ENCODE measurements at regions not wholly inside any gene's neighbourhood (a gene's known extent, or its start where the extent isn't known, plus 50 kb on each side); places are given as distances from the start of the nearest gene placed in this dataset.
"Not testable (repeated sequence)": the region's sequence is repeated elsewhere in the genome, so short reads cannot be mapped to it uniquely, and the experiment has no call there.

- Histone ChIP-seq H3K9me3 (ENCODE audit: control insufficient read depth, low read depth, low read length) (no peaks in the 10 kb centered on the region), H4K91ac (ENCODE audit: insufficient read length, low read depth, low read length) (no peak overlapping the region), H2AFZ (ENCODE audit: low read length) (no peak overlapping the region), H2BK5ac (ENCODE audit: insufficient read length, low read length) (no peak overlapping the region), H3K79me2 (ENCODE audit: insufficient read depth, low read length) (peaks cover 5% of the 10 kb centered on the region; the same call in 1 of the 2 replicates), H4K8ac (replicated peaks; ENCODE audit: insufficient read length, low read depth, low read length) (no peak overlapping the region), H3K18ac (ENCODE audit: insufficient read length, low read depth, low read length) (no peak overlapping the region), H2BK120ac (ENCODE audit: low read depth, low read length, poor library complexity, severe bottlenecking) (no peak overlapping the region), H3K27me3 (ENCODE audit: insufficient read depth, low read length) (no peaks in the 10 kb centered on the region), H2AK5ac (ENCODE audit: insufficient read length, low read length) (no peak overlapping the region), H3K27ac (ENCODE audit: insufficient read length, low read depth, low read length) (peak overlapping the region; percentile 22), H3K23me2 (ENCODE audit: insufficient read length, low read depth, low read length, poor library complexity, severe bottlenecking) (no peaks in the 10 kb centered on the region), H2BK15ac (ENCODE audit: low read depth, low read length) (no peak overlapping the region), H3K14ac (ENCODE audit: insufficient read depth, low read length) (no peak overlapping the region), H4K20me1 (ENCODE audit: control insufficient read depth, insufficient read depth, insufficient read length) (no peaks in the 10 kb centered on the region), H3K79me1 (ENCODE audit: insufficient read depth, low read depth, low read length, poor library complexity, severe bottlenecking) (no peaks in the 10 kb centered on the region), H3T11ph (ENCODE audit: low read length) (no peak overlapping the region), H2BK12ac (ENCODE audit: insufficient read length, low read depth, low read length) (no peak overlapping the region), H3K23ac (ENCODE audit: insufficient read length, low read depth, low read length) (no peak overlapping the region), H2BK20ac (ENCODE audit: low read depth, low read length, poor library complexity, severe bottlenecking) (no peak overlapping the region), H3K4me1 (ENCODE audit: insufficient read depth, low read length) (peaks cover 2% of the 10 kb centered on the region; the same call in 1 of the 2 replicates), H4K5ac (ENCODE audit: insufficient read length, low read depth, low read length) (no peak overlapping the region), H3K56ac (ENCODE audit: insufficient read length, low read depth, low read length) (no peak overlapping the region), H3K4me2 (ENCODE audit: insufficient read depth, insufficient read length, low read length) (peak overlapping the region; percentile 17), H3K9ac (ENCODE audit: extremely low read depth, insufficient read length, low read length) (no peak overlapping the region), H3K4ac (ENCODE audit: low read depth, low read length) (no peak overlapping the region)
- H3K9me3 Mint-ChIP-seq, result peaks cover 0 to 17% of the 10 kb centered on the region in 2 experiments; a peak in 3 of 5 replicates
- peaks cover 31 to 35% (median 34%) of the 10 kb centered on the region in 3 experiments for H3K36me3 Mint-ChIP-seq (ENCODE audit: insufficient read depth in 1 of 3, low read depth in 3 of 3)
- H3K4me1 Mint-ChIP-seq, result peaks cover 47 to 75% of the 10 kb centered on the region in 2 experiments
- peak overlapping the region; percentile 91 to 100 (median 94) for H3K27ac Mint-ChIP-seq
- no peaks in the 10 kb centered on the region for H3K27me3 Mint-ChIP-seq (ENCODE audit: low read depth)
- TF ChIP-seq CTCF (conservative IDR thresholded peaks at IDR 0.05), result no peak
- no peak for DNase-seq
- H3K4me3 Mint-ChIP-seq, result peak overlapping the region; percentile 93 to 99
These were observed 118.2 kb upstream of the HTR2C start for GRCh38 chrX:114465689-114466088.

- WGBS (ENCODE audit: extremely low coverage, insufficient read length, low lambda C conversion rate), result no CpG with 5 or more reads among the region's 6 CpGs
- H3K4ac ChIP-seq (ENCODE audit: low read depth, low read length); H3K9me3 ChIP-seq (ENCODE audit: control insufficient read depth, low read depth, low read length); H3K9ac ChIP-seq (ENCODE audit: extremely low read depth, insufficient read length, low read length); H2BK120ac ChIP-seq (ENCODE audit: low read depth, low read length, poor library complexity, severe bottlenecking); H3K18ac ChIP-seq (ENCODE audit: insufficient read length, low read depth, low read length); H3K27me3 ChIP-seq (ENCODE audit: insufficient read depth, low read length); DNase-seq; H2BK5ac ChIP-seq (ENCODE audit: insufficient read length, low read length); H2BK20ac ChIP-seq (ENCODE audit: low read depth, low read length, poor library complexity, severe bottlenecking); H4K20me1 ChIP-seq (ENCODE audit: control insufficient read depth, insufficient read depth, insufficient read length); H4K8ac ChIP-seq (replicated peaks; ENCODE audit: insufficient read length, low read depth, low read length); H2AFZ ChIP-seq (ENCODE audit: low read length); H4K91ac ChIP-seq (ENCODE audit: insufficient read length, low read depth, low read length); H3T11ph ChIP-seq (ENCODE audit: low read length); H3K27me3 Mint-ChIP-seq (ENCODE audit: low read depth); H3K56ac ChIP-seq (ENCODE audit: insufficient read length, low read depth, low read length); H3K79me2 ChIP-seq (ENCODE audit: insufficient read depth, low read length); H2BK15ac ChIP-seq (ENCODE audit: low read depth, low read length); H3K79me1 ChIP-seq (ENCODE audit: insufficient read depth, low read depth, low read length, poor library complexity, severe bottlenecking); H3K14ac ChIP-seq (ENCODE audit: insufficient read depth, low read length); H3K23me2 ChIP-seq (ENCODE audit: insufficient read length, low read depth, low read length, poor library complexity, severe bottlenecking); H3K23ac ChIP-seq (ENCODE audit: insufficient read length, low read depth, low read length); H2BK12ac ChIP-seq (ENCODE audit: insufficient read length, low read depth, low read length); H4K5ac ChIP-seq (ENCODE audit: insufficient read length, low read depth, low read length); H2AK5ac ChIP-seq (ENCODE audit: insufficient read length, low read length); H3K4me1 ChIP-seq (ENCODE audit: insufficient read depth, low read length): not testable (repeated sequence)
- H3K4me1 Mint-ChIP-seq, result peaks cover 36 to 59% of the 10 kb centered on the region in 2 experiments
- H3K4me3 Mint-ChIP-seq, result peak overlapping the region; percentile 50 to 74
- H3K4me2 ChIP-seq (ENCODE audit: insufficient read depth, insufficient read length, low read length), result peak overlapping the region; percentile 40
- H3K36me3 Mint-ChIP-seq (ENCODE audit: insufficient read depth in 1 of 3, low read depth in 3 of 3), result peaks cover 40 to 42% (median 40%) of the 10 kb centered on the region in 3 experiments
- H3K27ac ChIP-seq (ENCODE audit: insufficient read length, low read depth, low read length), result peak overlapping the region; percentile 96
- H3K27ac Mint-ChIP-seq, result peak overlapping the region; percentile 93 to 100 (median 99)
- H3K9me3 Mint-ChIP-seq, result peaks cover 0 to 15% of the 10 kb centered on the region in 2 experiments; a peak in 4 of 5 replicates
These were observed 111.9 kb upstream of the HTR2C start for GRCh38 chrX:114472008-114472407.

Measured in H9 (cell line).